ENCODE measurements at regions not wholly inside any gene's neighbourhood (a gene's known extent, or its start where the extent isn't known, plus 50 kb on each side); places are given as distances from the start of the nearest gene placed in this dataset.

DNA sequence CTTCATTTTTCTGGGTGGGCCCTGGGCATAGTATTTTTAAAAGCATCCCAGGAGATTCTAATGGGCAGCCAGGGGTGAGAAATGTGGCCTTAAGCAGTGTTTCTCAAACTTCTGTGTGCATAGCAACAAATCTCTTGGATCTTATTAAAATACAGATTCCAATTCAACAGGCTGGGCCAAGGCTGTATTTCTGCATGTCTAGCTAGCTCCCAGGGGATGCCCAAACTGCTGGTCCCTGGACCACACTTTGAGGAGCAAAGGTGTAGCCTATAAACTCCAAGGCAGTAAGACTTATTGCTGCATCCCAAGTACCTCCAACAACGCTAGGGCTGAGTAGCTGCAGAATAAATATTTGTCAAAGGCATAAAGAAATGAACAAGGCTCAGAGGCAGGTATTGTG lies 292.9 kb upstream of the ZMIZ1 start:
- Histone ChIP-seq H3K4me1 (peaks cover 0 to 46% (median 22%) of the 10 kb centered on the region in 4 donors), H3K36me3 (no peaks in the 10 kb centered on the region), H3K27me3 (no peaks in the 10 kb centered on the region), H3K4me3 (no peak overlapping the region), H3K27ac (peak overlapping the region in 2 of 4 donors; percentile 68 to 79), H3K9me3 (no peaks in the 10 kb centered on the region)
- TF ChIP-seq EP300 (IDR thresholded peaks at IDR 0.05) (no peak), POLR2A (IDR thresholded peaks at IDR 0.05) (no peak)
- TF ChIP-seq, protein P1, sequence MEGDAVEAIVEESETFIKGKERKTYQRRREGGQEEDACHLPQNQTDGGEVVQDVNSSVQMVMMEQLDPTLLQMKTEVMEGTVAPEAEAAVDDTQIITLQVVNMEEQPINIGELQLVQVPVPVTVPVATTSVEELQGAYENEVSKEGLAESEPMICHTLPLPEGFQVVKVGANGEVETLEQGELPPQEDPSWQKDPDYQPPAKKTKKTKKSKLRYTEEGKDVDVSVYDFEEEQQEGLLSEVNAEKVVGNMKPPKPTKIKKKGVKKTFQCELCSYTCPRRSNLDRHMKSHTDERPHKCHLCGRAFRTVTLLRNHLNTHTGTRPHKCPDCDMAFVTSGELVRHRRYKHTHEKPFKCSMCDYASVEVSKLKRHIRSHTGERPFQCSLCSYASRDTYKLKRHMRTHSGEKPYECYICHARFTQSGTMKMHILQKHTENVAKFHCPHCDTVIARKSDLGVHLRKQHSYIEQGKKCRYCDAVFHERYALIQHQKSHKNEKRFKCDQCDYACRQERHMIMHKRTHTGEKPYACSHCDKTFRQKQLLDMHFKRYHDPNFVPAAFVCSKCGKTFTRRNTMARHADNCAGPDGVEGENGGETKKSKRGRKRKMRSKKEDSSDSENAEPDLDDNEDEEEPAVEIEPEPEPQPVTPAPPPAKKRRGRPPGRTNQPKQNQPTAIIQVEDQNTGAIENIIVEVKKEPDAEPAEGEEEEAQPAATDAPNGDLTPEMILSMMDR (IDR thresholded peaks at IDR 0.05), result no peak
- WGBS, 2 donors, result 45 to 81% methylated on average over 1 of the region's 1 CpG
- DNase-seq (ENCODE audit: low spot score in 2 of 2), result peak in 1 of 2 donors; percentile 1

GRCh38 chr10:78776756-78777155 lies 292.0 kb upstream of the ZMIZ1 start:
- Histone ChIP-seq H3K4me1 (peaks cover 0 to 46% (median 22%) of the 10 kb centered on the region in 4 donors), H3K4me3 (no peak overlapping the region), H3K36me3 (no peaks in the 10 kb centered on the region), H3K27me3 (no peaks in the 10 kb centered on the region), H3K27ac (peak overlapping the region in 2 of 4 donors; percentile 79 to 84), H3K9me3 (no peaks in the 10 kb centered on the region)
- TF ChIP-seq POLR2A (IDR thresholded peaks at IDR 0.05) (no peak), EP300 (IDR thresholded peaks at IDR 0.05) (no peak)
- TF ChIP-seq, protein P1 (IDR thresholded peaks at IDR 0.05), result no peak
- peak in 1 of 2 donors; percentile 8 for DNase-seq (ENCODE audit: low spot score in 2 of 2)
- WGBS, 2 donors, result 54 to 66% methylated on average over 6 of the region's 6 CpGs

- WGBS, 2 donors, result 16 to 31% methylated on average over 3 to 5 of the region's 5 CpGs
- peak; percentile 32 to 33 for DNase-seq (ENCODE audit: low spot score in 2 of 2)
- no peaks in the 10 kb centered on the region for H3K9me3 ChIP-seq
- TF ChIP-seq POLR2A (IDR thresholded peaks at IDR 0.05) (no peak), EP300 (IDR thresholded peaks at IDR 0.05) (peak in 1 of 2 donors; percentile 90)
- TF ChIP-seq, protein P1 (IDR thresholded peaks at IDR 0.05), result peak in 1 of 5 experiments; percentile 8
- H3K4me3 ChIP-seq, result no peak overlapping the region
- H3K36me3 ChIP-seq, result no peaks in the 10 kb centered on the region
- peak overlapping the region; percentile 29 to 84 (median 59) for H3K27ac ChIP-seq
- H3K27me3 ChIP-seq, result no peaks in the 10 kb centered on the region
- H3K4me1 ChIP-seq, result peaks cover 0 to 46% (median 22%) of the 10 kb centered on the region in 4 donors
These were observed 291.3 kb upstream of the ZMIZ1 start for GRCh38 chr10:78777466-78777865.

DNA sequence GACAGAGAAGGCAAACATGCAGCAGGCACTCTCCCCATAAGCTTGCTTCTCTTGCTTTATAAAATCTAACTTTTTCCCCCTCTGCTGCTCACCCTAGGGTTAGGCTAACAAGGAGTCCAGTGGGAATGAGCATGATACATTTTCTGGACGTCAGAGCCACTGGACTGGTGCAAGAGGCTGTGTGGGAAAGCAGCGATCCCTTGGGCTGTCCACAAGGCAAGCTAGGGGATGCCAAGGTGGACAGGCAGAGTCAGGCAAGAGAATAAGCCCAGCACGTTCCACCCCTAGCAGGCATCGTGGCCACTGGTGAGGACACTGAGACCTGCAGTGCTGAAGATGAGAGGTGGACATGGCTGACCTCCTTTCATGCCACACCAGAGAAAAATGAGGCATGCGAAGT lies 290.9 kb upstream of the ZMIZ1 start:
- H3K27ac ChIP-seq, result peak overlapping the region; percentile 29 to 84 (median 59)

More for the DNA sequence above, 290.9 kb upstream of the ZMIZ1 start:
- Histone ChIP-seq H3K36me3 (no peaks in the 10 kb centered on the region), H3K27me3 (no peaks in the 10 kb centered on the region), H3K4me1 (peaks cover 0 to 46% (median 22%) of the 10 kb centered on the region in 4 donors), H3K4me3 (no peak overlapping the region), H3K9me3 (no peaks in the 10 kb centered on the region)
- WGBS, 2 donors, result 50 to 58% methylated on average over 5 of the region's 5 CpGs
- TF ChIP-seq, protein P1 (IDR thresholded peaks at IDR 0.05), result no peak
- no peak for TF ChIP-seq POLR2A (IDR thresholded peaks at IDR 0.05)
- TF ChIP-seq EP300 (IDR thresholded peaks at IDR 0.05), result no peak
- DNase-seq (ENCODE audit: low spot score in 2 of 2), result peak in 1 of 2 donors; percentile 11

All from tibial nerve (tissue), 4 donors.